Caco-2 (cell line): ENCODE measurements at regions not wholly inside any gene's neighbourhood (a gene's known extent, or its start where the extent isn't known, plus 50 kb on each side); places are given as distances from the start of the nearest gene placed in this dataset.

Experiments
- BruUV-seq: library from RNA; stranded (reverse); fragments of 400-500 nt; replicated peaks from 2 replicates; lab custom pipeline; 2021; lab: Mats Ljungman, UMichigan
- CTCF ChIA-PET: fragments of 300-600 bp; sonication (Branson Sonifier 250); formaldehyde crosslinking; loops from one replicate; lab custom pipeline; 2022; ENCODE audit warnings: antibody characterized with exemption; lab: Charles Lee
- POLR2A ChIA-PET: fragments of 300-600 bp; sonication (Branson Sonifier 250); formaldehyde crosslinking; loops from one replicate; lab custom pipeline; 2022; ENCODE audit warnings: antibody characterized with exemption; lab: Charles Lee
- DNase-seq, 2 experiments: peaks; one replicate each; pipeline versions ENCODE4 v3.0.0 to v3.0.0-alpha.2; 2020 to 2022
- H3K27me3 ChIP-seq: replicated peaks from 2 replicates; pipeline ENCODE4 v1.6.0; 2011; ENCODE audit warnings: low read length; ENCODE audit not compliant: control insufficient read depth, insufficient read depth
- H3K36me3 ChIP-seq: 2 replicates; pipeline ENCODE4 v1.5.1; 2011; ENCODE audit warnings: low read length; ENCODE audit not compliant: control insufficient read depth, insufficient read depth
- H3K4me1 ChIP-seq: fragments of 250-450 bp; sonication (Bioruptor Pico); 2 replicates; pipeline ENCODE4 v1.5.1; 2020; ENCODE audit warnings: mild to moderate bottlenecking
- H3K4me3 ChIP-seq: 2 replicates; pipeline ENCODE4 v1.5.1; 2011; ENCODE audit warnings: low read depth, mild to moderate bottlenecking, control low read depth, low read length
- H3K9me3 ChIP-seq: fragments of 250-450 bp; sonication (Bioruptor Pico); 2 replicates; pipeline ENCODE4 v1.5.1; 2020; ENCODE audit warnings: mild to moderate bottlenecking, moderate library complexity
- H3K27ac Mint-ChIP-seq: one replicate; pipeline ENCODE4 v1.8.0; 2022; ENCODE audit warnings: mixed read lengths; ENCODE audit not compliant: unreplicated experiment
- H3K27me3 Mint-ChIP-seq: one replicate; pipeline ENCODE4 v1.8.0; 2022; ENCODE audit warnings: mixed read lengths; ENCODE audit not compliant: insufficient read depth, unreplicated experiment
- H3K36me3 Mint-ChIP-seq: one replicate; pipeline ENCODE4 v1.8.0; 2022; ENCODE audit warnings: mild to moderate bottlenecking, mixed read lengths; ENCODE audit not compliant: insufficient read depth, unreplicated experiment
- H3K4me1 Mint-ChIP-seq: one replicate; pipeline ENCODE4 v1.8.0; 2022; ENCODE audit warnings: low read depth, mixed read lengths; ENCODE audit not compliant: unreplicated experiment
- H3K4me3 Mint-ChIP-seq: one replicate; pipeline ENCODE4 v1.8.0; 2022; ENCODE audit warnings: mild to moderate bottlenecking, moderate library complexity, mixed read lengths; ENCODE audit not compliant: unreplicated experiment
- H3K9me3 Mint-ChIP-seq: one replicate; pipeline ENCODE4 v1.8.0; 2022; ENCODE audit warnings: mixed read lengths; ENCODE audit not compliant: unreplicated experiment
- intact Hi-C: fragments of 100-400 bp; cut with micrococcal nuclease; formaldehyde crosslinking; loops from one replicate; pipeline ENCODE4 v1.10.0; 2022; ENCODE audit not compliant: unreplicated experiment
- TF ChIP-seq, protein P1 (sequence below), 2 experiments: fragments of 200-600 bp in 1 of 2; IDR thresholded peaks; 1 replicate in 1 of 2; 2 replicates in 1 of 2; pipeline versions ENCODE4 v1.5.1 to v1.8.0; 2011 to 2022; ENCODE audit warnings: antibody characterized with exemption in 1 of 2, control low read depth in 1 of 2, inconsistent platforms in 1 of 2, low read depth in 1 of 2, low read length in 1 of 2, mild to moderate bottlenecking in 1 of 2, moderate library complexity in 1 of 2; ENCODE audit not compliant: insufficient read depth in 1 of 2, severe bottlenecking in 1 of 2, unreplicated experiment in 1 of 2

GRCh38 chr5:159638481-159638880, 277.8 kb upstream of the ADRA1B start:
- POLR2A ChIA-PET: no interaction called here
- TF ChIP-seq, protein P1, sequence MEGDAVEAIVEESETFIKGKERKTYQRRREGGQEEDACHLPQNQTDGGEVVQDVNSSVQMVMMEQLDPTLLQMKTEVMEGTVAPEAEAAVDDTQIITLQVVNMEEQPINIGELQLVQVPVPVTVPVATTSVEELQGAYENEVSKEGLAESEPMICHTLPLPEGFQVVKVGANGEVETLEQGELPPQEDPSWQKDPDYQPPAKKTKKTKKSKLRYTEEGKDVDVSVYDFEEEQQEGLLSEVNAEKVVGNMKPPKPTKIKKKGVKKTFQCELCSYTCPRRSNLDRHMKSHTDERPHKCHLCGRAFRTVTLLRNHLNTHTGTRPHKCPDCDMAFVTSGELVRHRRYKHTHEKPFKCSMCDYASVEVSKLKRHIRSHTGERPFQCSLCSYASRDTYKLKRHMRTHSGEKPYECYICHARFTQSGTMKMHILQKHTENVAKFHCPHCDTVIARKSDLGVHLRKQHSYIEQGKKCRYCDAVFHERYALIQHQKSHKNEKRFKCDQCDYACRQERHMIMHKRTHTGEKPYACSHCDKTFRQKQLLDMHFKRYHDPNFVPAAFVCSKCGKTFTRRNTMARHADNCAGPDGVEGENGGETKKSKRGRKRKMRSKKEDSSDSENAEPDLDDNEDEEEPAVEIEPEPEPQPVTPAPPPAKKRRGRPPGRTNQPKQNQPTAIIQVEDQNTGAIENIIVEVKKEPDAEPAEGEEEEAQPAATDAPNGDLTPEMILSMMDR (IDR thresholded peaks at IDR 0.05; ENCODE audit: insufficient read depth in 1 of 2, low read depth in 1 of 2, low read length in 1 of 2, severe bottlenecking in 1 of 2, unreplicated experiment in 1 of 2): no peak
- intact Hi-C loops: no loop called here
- Mint-ChIP-seq H3K4me1 (no peaks in the 10 kb centered on the region), H3K27ac (no peak overlapping the region), H3K9me3 (no peaks in the 10 kb centered on the region), H3K4me3 (no peak overlapping the region), H3K27me3 (peaks cover 13% of the 10 kb centered on the region), H3K36me3 (no peaks in the 10 kb centered on the region)
- Histone ChIP-seq H3K4me1 (no peaks in the 10 kb centered on the region), H3K27me3 (no peaks in the 10 kb centered on the region), H3K36me3 (no peaks in the 10 kb centered on the region), H3K4me3 (no peak overlapping the region), H3K9me3 (no peaks in the 10 kb centered on the region)
- no peak for DNase-seq
- CTCF ChIA-PET: no interaction called here
- no TSS peak for BruUV-seq

DNA sequence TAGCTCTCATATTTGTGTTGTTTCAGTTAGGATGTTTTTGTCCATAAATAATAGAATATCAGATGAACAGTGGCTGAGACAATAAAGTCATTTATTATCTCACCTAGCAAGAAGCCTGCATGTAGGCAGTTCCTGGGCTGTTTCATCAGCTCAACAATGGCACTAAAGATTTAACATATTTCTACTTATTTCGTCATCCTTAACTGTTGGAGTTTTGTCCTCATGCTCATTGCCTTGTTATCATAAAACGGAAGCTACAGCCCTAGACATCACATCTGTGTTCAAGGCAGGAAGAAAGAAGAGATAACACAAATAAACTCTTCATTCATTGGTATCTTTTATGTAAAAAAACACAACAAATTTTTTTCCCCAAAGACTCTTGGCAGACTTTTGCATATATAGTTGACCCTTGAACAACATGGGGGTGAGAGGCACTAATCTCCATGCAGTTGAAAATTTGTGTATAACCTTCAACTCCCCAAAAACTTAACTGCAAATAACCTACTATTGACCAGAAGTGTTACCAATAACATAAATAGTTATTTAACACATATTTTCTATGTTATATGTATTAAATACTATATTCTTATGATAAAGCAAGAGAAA, 277.2 kb upstream of the ADRA1B start:
- peaks cover 8% of the 10 kb centered on the region for H3K27me3 Mint-ChIP-seq
- no peaks in the 10 kb centered on the region for H3K4me1 ChIP-seq
- DNase-seq: no peak
- H3K36me3 Mint-ChIP-seq: no peaks in the 10 kb centered on the region
- no peak overlapping the region for H3K4me3 ChIP-seq
- H3K27me3 ChIP-seq: no peaks in the 10 kb centered on the region
- H3K9me3 ChIP-seq: no peaks in the 10 kb centered on the region
- ChIA-PET CTCF (no interaction called here), POLR2A (no interaction called here)
- TF ChIP-seq, protein P1 (IDR thresholded peaks at IDR 0.05; ENCODE audit: insufficient read depth in 1 of 2, low read depth in 1 of 2, low read length in 1 of 2, severe bottlenecking in 1 of 2, unreplicated experiment in 1 of 2): no peak
- no peaks in the 10 kb centered on the region for H3K9me3 Mint-ChIP-seq
- no TSS peak for BruUV-seq
- H3K4me1 Mint-ChIP-seq: no peaks in the 10 kb centered on the region
- no peak overlapping the region for H3K4me3 Mint-ChIP-seq
- intact Hi-C loops: no loop called here
- H3K27ac Mint-ChIP-seq: no peak overlapping the region
- H3K36me3 ChIP-seq: no peaks in the 10 kb centered on the region

GRCh38 chr5:159639590-159639989, 276.7 kb upstream of the ADRA1B start:
- no TSS peak for BruUV-seq
- POLR2A ChIA-PET: no interaction called here
- Mint-ChIP-seq H3K36me3 (no peaks in the 10 kb centered on the region), H3K27me3 (peaks cover 12% of the 10 kb centered on the region), H3K4me1 (no peaks in the 10 kb centered on the region), H3K9me3 (no peaks in the 10 kb centered on the region), H3K27ac (no peak overlapping the region), H3K4me3 (no peak overlapping the region)
- no peaks in the 10 kb centered on the region for H3K27me3 ChIP-seq
- no peak for DNase-seq
- CTCF ChIA-PET: interaction anchor here (1.0 kb wide), 1 partner anchor 198 kb away, joined by 3 read pairs; no protein-coding TSS in a partner anchor
- H3K9me3 ChIP-seq: no peaks in the 10 kb centered on the region
- intact Hi-C loops: no loop called here
- no peak overlapping the region for H3K4me3 ChIP-seq
- TF ChIP-seq, protein P1 (IDR thresholded peaks at IDR 0.05; ENCODE audit: insufficient read depth in 1 of 2, low read depth in 1 of 2, low read length in 1 of 2, severe bottlenecking in 1 of 2, unreplicated experiment in 1 of 2): no peak
- no peaks in the 10 kb centered on the region for H3K4me1 ChIP-seq
- H3K36me3 ChIP-seq: no peaks in the 10 kb centered on the region
